HG03439 (cell line): ENCODE measurements at regions not wholly inside any gene's neighbourhood (a gene's known extent, or its start where the extent isn't known, plus 50 kb on each side); places are given as distances from the start of the nearest gene placed in this dataset.

ENCODE experiments used
- ATAC-seq: cut with Tn5 transposase; IDR thresholded peaks from one replicate; pipeline ENCODE4 v1.9.1; 2021; ENCODE audit warnings: mild to moderate bottlenecking, moderate library complexity; ENCODE audit not compliant: unreplicated experiment

- no peak for ATAC-seq
These were observed 107.0 kb downstream of the VEGFA start for GRCh38 chr6:43877036-43877435.

GRCh38 chr6:43876602-43877001 is 106.6 kb downstream of the VEGFA start:
- no peak for ATAC-seq

- no peak for ATAC-seq
These were observed 106.0 kb downstream of the VEGFA start for GRCh38 chr6:43875849-43876572.

GRCh38 chr6:43874814-43875590 is 105.0 kb downstream of the VEGFA start:
- ATAC-seq, result no peak

DNA sequence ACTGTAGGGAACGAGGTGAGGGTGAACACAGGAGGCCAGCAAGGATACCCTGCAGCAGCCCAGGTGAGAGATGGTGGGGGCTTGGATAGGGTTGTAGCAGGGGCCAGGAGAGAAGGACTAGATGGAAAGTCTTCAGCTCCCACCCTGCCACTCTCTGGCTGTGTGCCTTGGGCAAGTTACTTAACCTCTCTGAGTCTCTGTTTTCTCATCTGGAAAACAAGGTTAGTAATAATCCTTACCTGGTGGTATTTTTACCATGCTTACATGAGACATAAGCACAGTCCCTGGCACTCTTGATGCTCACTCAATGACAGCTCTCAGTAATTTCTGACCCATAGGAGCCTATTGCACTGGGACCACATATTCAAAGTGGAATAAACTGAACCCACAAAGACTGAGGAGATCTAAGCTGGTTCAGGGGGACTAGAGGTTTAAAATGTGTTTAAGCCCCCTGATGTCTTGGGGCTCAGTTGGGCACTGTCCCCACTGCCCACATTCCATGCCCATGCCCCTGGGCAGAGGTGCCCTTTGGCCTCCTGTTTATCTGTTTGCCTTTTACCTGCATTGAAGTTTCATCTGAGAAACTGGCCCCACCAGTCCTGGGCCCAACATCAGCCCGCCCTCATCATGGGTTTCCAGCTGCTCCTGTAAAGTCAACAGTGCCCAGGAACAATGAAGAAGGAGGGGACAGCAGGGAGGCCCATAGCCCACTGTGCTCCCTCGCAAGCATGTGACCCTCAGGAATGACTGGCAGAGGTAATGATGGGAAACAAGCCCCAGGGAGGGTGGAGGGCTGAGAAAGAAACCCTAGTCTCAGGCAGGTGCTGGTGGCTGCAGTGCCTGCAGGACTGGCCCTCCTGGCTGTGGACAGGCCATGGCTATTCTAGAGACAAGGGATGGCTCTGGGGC is 104.0 kb downstream of the VEGFA start:
- no peak for ATAC-seq

DNA sequence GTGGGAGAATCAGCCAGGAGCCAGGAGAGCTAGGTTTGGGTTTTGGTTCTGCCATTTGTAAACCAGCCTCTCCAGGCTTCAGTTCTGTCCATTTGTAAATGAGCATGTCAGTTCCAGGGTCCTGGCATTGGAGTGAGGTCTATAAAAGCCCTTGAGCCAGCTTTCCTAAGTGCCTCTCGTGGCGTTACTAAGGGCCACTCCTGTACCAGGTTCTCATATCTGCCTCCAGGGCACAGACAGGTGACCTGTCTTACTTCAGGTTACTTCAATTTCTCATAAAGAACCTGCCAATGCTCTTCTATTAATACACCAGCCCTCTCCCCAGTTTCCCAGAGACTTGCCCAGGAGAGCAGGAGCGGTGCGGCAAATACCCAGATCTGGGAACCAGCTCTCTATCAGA is 101.9 kb downstream of the VEGFA start:
- ATAC-seq, result no peak

- no peak for ATAC-seq
These were observed 101.3 kb downstream of the VEGFA start for GRCh38 chr6:43871284-43871683.

- no peak for ATAC-seq
These were observed 100.7 kb downstream of the VEGFA start for GRCh38 chr6:43870660-43871061.

- no peak for ATAC-seq
These were observed 100.0 kb downstream of the VEGFA start for GRCh38 chr6:43869792-43870659.

DNA sequence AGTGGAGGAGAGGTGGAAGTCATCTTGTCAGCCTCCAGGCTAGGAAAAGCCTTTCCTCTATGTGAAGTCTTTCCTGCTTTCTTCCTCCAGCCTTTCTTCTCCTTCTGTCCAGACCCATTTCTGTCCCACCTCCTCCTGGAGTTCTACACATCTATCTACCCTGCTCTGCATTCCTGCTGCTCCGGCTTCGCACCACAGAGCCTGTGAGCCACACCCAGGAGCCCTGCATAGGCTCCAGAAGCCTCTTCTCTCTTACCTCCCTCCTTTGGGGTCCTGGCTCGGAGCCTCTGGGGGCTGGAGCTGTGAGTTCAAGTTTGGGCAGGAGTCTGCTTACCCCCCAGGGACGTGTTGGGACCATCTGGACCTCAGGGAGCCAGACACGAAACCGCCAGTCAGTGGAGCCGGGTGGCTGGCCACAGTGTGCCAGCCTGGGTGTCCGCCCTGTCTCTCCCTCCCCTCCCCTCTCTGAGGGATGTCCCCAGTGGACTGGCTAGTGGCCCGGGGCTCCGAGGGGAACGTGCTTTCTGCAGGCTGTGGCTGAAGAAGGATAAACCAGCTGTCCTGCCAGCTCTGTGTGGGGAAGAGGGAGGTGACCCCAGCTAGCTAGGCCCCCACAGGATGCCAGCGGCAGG is 99.2 kb downstream of the VEGFA start:
- ATAC-seq, result no peak

DNA sequence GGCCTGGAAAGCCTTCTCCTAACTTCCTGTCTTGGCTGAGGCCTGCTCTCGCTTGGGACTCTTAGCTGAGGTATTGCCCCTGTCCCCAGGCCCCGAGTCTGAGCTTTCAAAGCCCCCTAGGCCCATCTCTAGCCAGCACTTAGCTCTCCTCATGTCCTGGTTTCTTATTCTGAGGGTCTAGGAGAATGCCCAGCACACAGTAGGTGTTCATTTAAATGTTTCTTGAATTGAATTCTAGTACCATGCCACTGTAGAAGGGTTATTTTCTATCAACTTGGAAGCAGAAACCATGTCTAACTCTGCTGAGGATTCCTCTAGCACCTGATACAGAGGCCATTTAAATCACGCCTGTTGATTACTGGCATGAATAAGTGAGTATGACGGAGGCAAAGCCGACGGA is 98.5 kb downstream of the VEGFA start:
- no peak for ATAC-seq

- ATAC-seq, result no peak
These were observed 98.0 kb downstream of the VEGFA start for GRCh38 chr6:43867996-43868395.

DNA sequence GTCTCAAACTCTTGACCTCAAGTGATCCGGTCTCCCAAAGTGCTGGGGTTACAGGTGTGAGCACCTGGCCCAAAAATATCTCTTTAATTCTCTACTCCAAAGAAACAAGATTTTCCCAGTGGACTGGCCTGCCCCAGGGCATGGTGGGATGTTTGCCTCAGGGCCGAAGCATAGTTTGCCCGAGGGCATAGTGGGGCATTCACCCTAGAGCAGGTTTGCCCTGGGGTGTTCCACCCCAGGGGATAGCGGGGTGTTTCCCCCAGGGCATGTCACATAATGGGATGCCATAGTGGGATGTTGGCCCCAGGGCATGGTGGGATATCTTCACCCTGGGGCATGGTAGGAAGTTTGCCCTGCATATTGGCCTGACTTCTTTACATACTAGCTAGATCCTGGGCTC is 97.2 kb downstream of the VEGFA start:
- no peak for ATAC-seq

GRCh38 chr6:43865932-43866645 is 96.1 kb downstream of the VEGFA start:
- ATAC-seq, result no peak

- no peak for ATAC-seq
These were observed 95.1 kb downstream of the VEGFA start for GRCh38 chr6:43865086-43865485.

GRCh38 chr6:43862925-43863324 is 92.9 kb downstream of the VEGFA start:
- no peak for ATAC-seq

GRCh38 chr6:43861212-43861894 is 91.3 kb downstream of the VEGFA start:
- no peak for ATAC-seq

- no peak for ATAC-seq
These were observed 90.3 kb downstream of the VEGFA start for GRCh38 chr6:43860285-43860684.

- no peak for ATAC-seq
These were observed 89.2 kb downstream of the VEGFA start for GRCh38 chr6:43859213-43859612.
